ENCODE measurements at regions not wholly inside any gene's neighbourhood (a gene's known extent, or its start where the extent isn't known, plus 50 kb on each side); places are given as distances from the start of the nearest gene placed in this dataset.

DNA sequence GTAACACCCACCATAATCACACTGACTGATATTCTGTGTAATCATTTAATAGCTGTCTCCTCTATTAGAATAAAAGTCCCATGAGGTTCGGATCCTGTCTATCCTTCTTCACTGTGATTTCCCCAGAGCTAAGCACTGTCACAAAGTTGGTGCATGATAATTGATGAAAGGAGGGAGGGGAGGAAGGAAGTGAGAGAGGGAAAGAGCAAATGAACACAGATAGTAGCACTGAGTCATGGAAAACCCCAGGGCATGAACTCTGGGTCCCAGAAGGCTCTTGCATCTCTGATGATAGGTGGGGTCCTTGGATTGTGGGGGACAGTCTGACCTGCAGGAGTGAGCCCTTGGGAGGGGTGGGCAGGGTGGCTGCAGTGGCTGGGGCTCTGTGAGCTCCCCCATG lies 294.1 kb downstream of the LRFN2 start:
- no peak overlapping the region for H2AFZ ChIP-seq (replicated peaks; ENCODE audit: low read length, poor library complexity)
- no peaks in the 10 kb centered on the region for H4K20me1 ChIP-seq (ENCODE audit: insufficient read depth, low read length)
- no peak overlapping the region for H3K18ac ChIP-seq (ENCODE audit: low read depth, low read length)
- no peaks in the 10 kb centered on the region for H3K79me1 ChIP-seq (ENCODE audit: low read depth in 1 of 2, low read length in 2 of 2)
- H3K9ac ChIP-seq (ENCODE audit: low read depth, low read length): no peak overlapping the region
- no TSS peak for BruUV-seq (replicated peaks)
- no CpG with 5 or more reads among the region's 1 CpG for WGBS, 2 experiments (ENCODE audit: extremely low coverage in 2 of 2, insufficient read length in 1 of 2)
- no peak overlapping the region for H2BK20ac ChIP-seq (ENCODE audit: low read depth, low read length)
- H3K9me3 ChIP-seq (ENCODE audit: control insufficient read depth, insufficient read depth, low read length): no peaks in the 10 kb centered on the region
- no peaks in the 10 kb centered on the region for H3K4me1 ChIP-seq (ENCODE audit: control insufficient read depth, insufficient read depth, low read length)
- H4K91ac ChIP-seq (ENCODE audit: insufficient read depth, low read depth, low read length): no peak overlapping the region
- H3K23ac ChIP-seq (ENCODE audit: low read depth, low read length): no peak overlapping the region
- DNase-seq: no peak
- no peak overlapping the region for H3K56ac ChIP-seq (ENCODE audit: extremely low read depth, insufficient read depth, low read length)
- TF ChIP-seq RFX5 (IDR thresholded peaks at IDR 0.05; ENCODE audit: low read depth, low read length) (no peak), SMC3 (IDR thresholded peaks at IDR 0.05; ENCODE audit: low read depth, low read length) (no peak), ELK1 (IDR thresholded peaks at IDR 0.05; ENCODE audit: borderline replicate concordance, low read depth, low read length) (no peak), RCOR1 (IDR thresholded peaks at IDR 0.05; ENCODE audit: insufficient replicate concordance, low read length) (no peak), CEBPB (IDR thresholded peaks at IDR 0.05; ENCODE audit: low read depth, low read length) (no peak), MXI1 (IDR thresholded peaks at IDR 0.05; ENCODE audit: borderline replicate concordance, low read depth, low read length) (no peak), BHLHE40 (IDR thresholded peaks at IDR 0.05; ENCODE audit: low read depth, low read length) (no peak), CHD1 (IDR thresholded peaks at IDR 0.05; ENCODE audit: low read depth, low read length) (no peak), RAD21 (IDR thresholded peaks at IDR 0.05; ENCODE audit: low read length) (no peak), MAFK (IDR thresholded peaks at IDR 0.05; ENCODE audit: low read depth, low read length) (no peak), POLR2A (IDR thresholded peaks at IDR 0.05; ENCODE audit: low read depth, low read length) (no peak), MAZ (IDR thresholded peaks at IDR 0.05; ENCODE audit: borderline replicate concordance, low read depth, low read length) (no peak)
- TF ChIP-seq, protein P1, sequence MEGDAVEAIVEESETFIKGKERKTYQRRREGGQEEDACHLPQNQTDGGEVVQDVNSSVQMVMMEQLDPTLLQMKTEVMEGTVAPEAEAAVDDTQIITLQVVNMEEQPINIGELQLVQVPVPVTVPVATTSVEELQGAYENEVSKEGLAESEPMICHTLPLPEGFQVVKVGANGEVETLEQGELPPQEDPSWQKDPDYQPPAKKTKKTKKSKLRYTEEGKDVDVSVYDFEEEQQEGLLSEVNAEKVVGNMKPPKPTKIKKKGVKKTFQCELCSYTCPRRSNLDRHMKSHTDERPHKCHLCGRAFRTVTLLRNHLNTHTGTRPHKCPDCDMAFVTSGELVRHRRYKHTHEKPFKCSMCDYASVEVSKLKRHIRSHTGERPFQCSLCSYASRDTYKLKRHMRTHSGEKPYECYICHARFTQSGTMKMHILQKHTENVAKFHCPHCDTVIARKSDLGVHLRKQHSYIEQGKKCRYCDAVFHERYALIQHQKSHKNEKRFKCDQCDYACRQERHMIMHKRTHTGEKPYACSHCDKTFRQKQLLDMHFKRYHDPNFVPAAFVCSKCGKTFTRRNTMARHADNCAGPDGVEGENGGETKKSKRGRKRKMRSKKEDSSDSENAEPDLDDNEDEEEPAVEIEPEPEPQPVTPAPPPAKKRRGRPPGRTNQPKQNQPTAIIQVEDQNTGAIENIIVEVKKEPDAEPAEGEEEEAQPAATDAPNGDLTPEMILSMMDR (conservative IDR thresholded peaks at IDR 0.05; ENCODE audit: low read depth, low read length): no peak
- intact Hi-C loops (cut with micrococcal nuclease) (no loop called here), dilution Hi-C loops (cut with HindIII; ENCODE audit: low sequenced_read_pairs, unreplicated experiment) (no loop called here), in situ Hi-C loops (cut with MboI; ENCODE audit: low sequenced_read_pairs) (no loop called here)
- H2AK5ac ChIP-seq (ENCODE audit: low read depth, low read length): no peak overlapping the region
- no peaks in the 10 kb centered on the region for H3K36me3 ChIP-seq (ENCODE audit: control insufficient read depth, insufficient read depth, low read length)
- H4K8ac ChIP-seq (ENCODE audit: low read depth in 2 of 2, low read length in 2 of 2): no peak overlapping the region
- H3K27me3 ChIP-seq (ENCODE audit: control insufficient read depth, insufficient read depth, low read length): no peaks in the 10 kb centered on the region
- H3K14ac ChIP-seq (replicated peaks; ENCODE audit: low read depth, low read length): no peak overlapping the region
- no peak for ATAC-seq (ENCODE audit: low read depth)
- H2BK120ac ChIP-seq (ENCODE audit: low read depth, low read length): no peak overlapping the region
- no peak overlapping the region for H2BK5ac ChIP-seq (ENCODE audit: low read depth, low read length, poor library complexity, severe bottlenecking)
- no peak overlapping the region for H3K27ac ChIP-seq (ENCODE audit: insufficient read depth, low read length)
- CTCF ChIA-PET: no interaction called here
- H3K4ac ChIP-seq (ENCODE audit: low read depth, low read length): no peak overlapping the region
- POLR2A ChIA-PET (ENCODE audit: unreplicated experiment): no interaction called here
- no peaks in the 10 kb centered on the region for H3K9me1 ChIP-seq (ENCODE audit: insufficient read depth, low read length)
- H4K5ac ChIP-seq (ENCODE audit: low read depth, low read length): no peak overlapping the region
- no peak overlapping the region for H3K4me2 ChIP-seq (ENCODE audit: low read depth, low read length)
- H3K4me3 ChIP-seq (ENCODE audit: insufficient read depth, low read depth, low read length): no peak overlapping the region
- no peak overlapping the region for H2AK9ac ChIP-seq (replicated peaks; ENCODE audit: low read depth, low read length, poor library complexity)
- H2BK15ac ChIP-seq (ENCODE audit: low read depth, low read length): no peak overlapping the region

All from IMR-90 (cell line).